Vagina (tissue), 2 donors: ENCODE measurements at regions not wholly inside any gene's neighbourhood (a gene's known extent, or its start where the extent isn't known, plus 50 kb on each side); places are given as distances from the start of the nearest gene placed in this dataset.

ENCODE experiments used
- POLR2A ChIP-seq, 2 donors: fragments of 450-650 bp; IDR thresholded peaks; one replicate each; pipeline ENCODE4 v1.6.1; 2017; ENCODE audit warnings: antibody characterized with exemption in 2 of 2, mild to moderate bottlenecking in 2 of 2, moderate library complexity in 2 of 2
- POLR2AphosphoS5 ChIP-seq, 2 donors: sonication (generic); formaldehyde crosslinking; IDR thresholded peaks; one replicate each; pipeline ENCODE4 v1.9.0; 2017; ENCODE audit warnings: antibody characterized with exemption in 2 of 2, mild to moderate bottlenecking in 2 of 2, low read depth in 1 of 2; ENCODE audit not compliant: insufficient read depth in 1 of 2
- TF ChIP-seq, protein P1 (sequence below), 3 experiments: fragments of 450-650 bp in 2 of 3; fragments of 200-600 bp in 1 of 3; sonication (generic) in 1 of 3; IDR thresholded peaks; one replicate each; pipeline ENCODE4 v1.5.1; 2017 to 2019; ENCODE audit warnings: antibody characterized with exemption in 3 of 3, mild to moderate bottlenecking in 2 of 3, moderate library complexity in 2 of 3

DNA sequence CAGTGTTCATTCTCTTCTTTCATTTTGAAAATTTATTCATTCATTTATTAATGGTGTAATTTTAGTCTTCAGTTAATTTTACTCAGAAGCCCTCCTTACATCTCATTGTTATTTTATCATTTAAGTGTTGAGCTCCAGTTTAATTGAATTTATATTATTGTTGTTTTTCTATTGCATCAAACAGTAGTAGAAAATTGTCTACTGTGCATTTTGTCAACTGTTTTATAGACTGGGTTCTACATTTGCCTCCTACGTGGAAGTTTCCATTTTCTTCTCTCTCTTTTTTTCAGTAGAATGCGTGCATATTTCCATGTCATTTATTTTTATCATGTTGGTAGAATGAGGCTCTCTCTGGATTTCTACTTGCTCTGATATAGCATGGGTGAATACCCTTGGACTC is 487.4 kb downstream of the NR2F2 start:
- TF ChIP-seq, protein P1, sequence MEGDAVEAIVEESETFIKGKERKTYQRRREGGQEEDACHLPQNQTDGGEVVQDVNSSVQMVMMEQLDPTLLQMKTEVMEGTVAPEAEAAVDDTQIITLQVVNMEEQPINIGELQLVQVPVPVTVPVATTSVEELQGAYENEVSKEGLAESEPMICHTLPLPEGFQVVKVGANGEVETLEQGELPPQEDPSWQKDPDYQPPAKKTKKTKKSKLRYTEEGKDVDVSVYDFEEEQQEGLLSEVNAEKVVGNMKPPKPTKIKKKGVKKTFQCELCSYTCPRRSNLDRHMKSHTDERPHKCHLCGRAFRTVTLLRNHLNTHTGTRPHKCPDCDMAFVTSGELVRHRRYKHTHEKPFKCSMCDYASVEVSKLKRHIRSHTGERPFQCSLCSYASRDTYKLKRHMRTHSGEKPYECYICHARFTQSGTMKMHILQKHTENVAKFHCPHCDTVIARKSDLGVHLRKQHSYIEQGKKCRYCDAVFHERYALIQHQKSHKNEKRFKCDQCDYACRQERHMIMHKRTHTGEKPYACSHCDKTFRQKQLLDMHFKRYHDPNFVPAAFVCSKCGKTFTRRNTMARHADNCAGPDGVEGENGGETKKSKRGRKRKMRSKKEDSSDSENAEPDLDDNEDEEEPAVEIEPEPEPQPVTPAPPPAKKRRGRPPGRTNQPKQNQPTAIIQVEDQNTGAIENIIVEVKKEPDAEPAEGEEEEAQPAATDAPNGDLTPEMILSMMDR (IDR thresholded peaks at IDR 0.05): no peak
- TF ChIP-seq POLR2A (IDR thresholded peaks at IDR 0.05) (no peak), POLR2AphosphoS5 (IDR thresholded peaks at IDR 0.05; ENCODE audit: insufficient read depth in 1 of 2, low read depth in 1 of 2) (no peak)
